ENCODE measurements at regions not wholly inside any gene's neighbourhood (a gene's known extent, or its start where the extent isn't known, plus 50 kb on each side); places are given as distances from the start of the nearest gene placed in this dataset.

DNA sequence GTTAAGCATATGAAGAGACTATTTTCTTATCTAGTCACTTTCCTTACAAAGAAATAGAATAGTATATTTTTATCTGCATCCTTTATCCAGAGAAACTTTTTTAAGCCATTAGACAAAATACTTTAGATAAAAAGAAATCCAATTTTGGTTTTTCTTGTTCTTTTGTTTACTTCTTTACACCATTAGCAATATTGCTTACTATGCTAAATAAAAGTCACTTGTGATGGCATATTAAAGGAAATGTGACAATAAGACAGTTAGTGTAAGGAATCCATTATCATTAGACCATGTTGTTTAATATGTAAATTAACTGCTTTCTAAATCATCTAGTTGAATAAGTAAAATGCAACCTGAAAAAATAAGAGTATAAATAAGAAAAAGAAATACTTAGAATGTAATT is 2582.7 kb downstream of the ARAP2 start:
- no peak overlapping the region for H2BK15ac ChIP-seq (ENCODE audit: low read depth, low read length)
- H3K4ac ChIP-seq (ENCODE audit: low read depth, low read length) = no peak overlapping the region
- H3K27me3 ChIP-seq (ENCODE audit: insufficient read depth, low read length) = no peaks in the 10 kb centered on the region
- no peak overlapping the region for H2AK5ac ChIP-seq (ENCODE audit: insufficient read length, low read length)
- TF ChIP-seq, protein P1, sequence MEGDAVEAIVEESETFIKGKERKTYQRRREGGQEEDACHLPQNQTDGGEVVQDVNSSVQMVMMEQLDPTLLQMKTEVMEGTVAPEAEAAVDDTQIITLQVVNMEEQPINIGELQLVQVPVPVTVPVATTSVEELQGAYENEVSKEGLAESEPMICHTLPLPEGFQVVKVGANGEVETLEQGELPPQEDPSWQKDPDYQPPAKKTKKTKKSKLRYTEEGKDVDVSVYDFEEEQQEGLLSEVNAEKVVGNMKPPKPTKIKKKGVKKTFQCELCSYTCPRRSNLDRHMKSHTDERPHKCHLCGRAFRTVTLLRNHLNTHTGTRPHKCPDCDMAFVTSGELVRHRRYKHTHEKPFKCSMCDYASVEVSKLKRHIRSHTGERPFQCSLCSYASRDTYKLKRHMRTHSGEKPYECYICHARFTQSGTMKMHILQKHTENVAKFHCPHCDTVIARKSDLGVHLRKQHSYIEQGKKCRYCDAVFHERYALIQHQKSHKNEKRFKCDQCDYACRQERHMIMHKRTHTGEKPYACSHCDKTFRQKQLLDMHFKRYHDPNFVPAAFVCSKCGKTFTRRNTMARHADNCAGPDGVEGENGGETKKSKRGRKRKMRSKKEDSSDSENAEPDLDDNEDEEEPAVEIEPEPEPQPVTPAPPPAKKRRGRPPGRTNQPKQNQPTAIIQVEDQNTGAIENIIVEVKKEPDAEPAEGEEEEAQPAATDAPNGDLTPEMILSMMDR (conservative IDR thresholded peaks at IDR 0.05) = no peak
- no peak overlapping the region for H4K5ac ChIP-seq (ENCODE audit: insufficient read length, low read depth, low read length)
- DNase-seq = no peak
- no peak overlapping the region for H2BK5ac ChIP-seq (ENCODE audit: insufficient read length, low read length)
- no peak overlapping the region for H3K27ac ChIP-seq (ENCODE audit: insufficient read length, low read depth, low read length)
- H2BK20ac ChIP-seq (ENCODE audit: low read depth, low read length, poor library complexity, severe bottlenecking) = no peak overlapping the region
- H4K20me1 ChIP-seq (ENCODE audit: control insufficient read depth, insufficient read depth, insufficient read length) = no peaks in the 10 kb centered on the region
- H3K79me1 ChIP-seq (ENCODE audit: insufficient read depth, low read depth, low read length, poor library complexity, severe bottlenecking) = no peaks in the 10 kb centered on the region
- H2BK120ac ChIP-seq (ENCODE audit: low read depth, low read length, poor library complexity, severe bottlenecking) = no peak overlapping the region
- no peak overlapping the region for H4K91ac ChIP-seq (ENCODE audit: insufficient read length, low read depth, low read length)
- H3K4me1 ChIP-seq (ENCODE audit: insufficient read depth, low read length) = no peaks in the 10 kb centered on the region
- no peaks in the 10 kb centered on the region for H3K9me3 ChIP-seq (ENCODE audit: control insufficient read depth, low read depth, low read length)
- H3K23ac ChIP-seq (ENCODE audit: insufficient read length, low read depth, low read length) = no peak overlapping the region
- H3K4me3 Mint-ChIP-seq = no peak overlapping the region
- no peak overlapping the region for H3K27ac Mint-ChIP-seq
- no peaks in the 10 kb centered on the region; the same call in 1 of the 2 replicates for H3K27me3 Mint-ChIP-seq (ENCODE audit: low read depth)
- H3K18ac ChIP-seq (ENCODE audit: insufficient read length, low read depth, low read length) = no peak overlapping the region
- H2AFZ ChIP-seq (ENCODE audit: low read length) = no peak overlapping the region
- H3K9me3 Mint-ChIP-seq = peaks cover 45 to 46% of the 10 kb centered on the region in 2 experiments
- no peak overlapping the region for H3K56ac ChIP-seq (ENCODE audit: insufficient read length, low read depth, low read length)
- H3T11ph ChIP-seq (ENCODE audit: low read length) = no peak overlapping the region
- H3K79me2 ChIP-seq (ENCODE audit: insufficient read depth, low read length) = no peaks in the 10 kb centered on the region
- H3K36me3 Mint-ChIP-seq (ENCODE audit: insufficient read depth in 1 of 3, low read depth in 3 of 3) = peaks cover 3 to 37% (median 13%) of the 10 kb centered on the region in 3 experiments; a peak in 5 of 7 replicates
- H4K8ac ChIP-seq (replicated peaks; ENCODE audit: insufficient read length, low read depth, low read length) = no peak overlapping the region
- H3K4me1 Mint-ChIP-seq = no peaks in the 10 kb centered on the region
- no peaks in the 10 kb centered on the region for H3K23me2 ChIP-seq (ENCODE audit: insufficient read length, low read depth, low read length, poor library complexity, severe bottlenecking)
- H3K9ac ChIP-seq (ENCODE audit: extremely low read depth, insufficient read length, low read length) = no peak overlapping the region
- no peak overlapping the region for H3K4me2 ChIP-seq (ENCODE audit: insufficient read depth, insufficient read length, low read length)
- H2BK12ac ChIP-seq (ENCODE audit: insufficient read length, low read depth, low read length) = no peak overlapping the region
- H3K14ac ChIP-seq (ENCODE audit: insufficient read depth, low read length) = no peak overlapping the region

All from H9 (cell line).